ENCODE measurements at regions not wholly inside any gene's neighbourhood (a gene's known extent, or its start where the extent isn't known, plus 50 kb on each side); places are given as distances from the start of the nearest gene placed in this dataset.

- no peak for FAIRE-seq
Measured at GRCh38 chr19:27618006-27618405, 1594.9 kb downstream of the UQCRFS1 start.

- FAIRE-seq, result no peak
Measured at GRCh38 chr19:27580906-27581305, 1632.0 kb downstream of the UQCRFS1 start.

Data from TTC549 (cell line).